ENCODE measurements at regions not wholly inside any gene's neighbourhood (a gene's known extent, or its start where the extent isn't known, plus 50 kb on each side); places are given as distances from the start of the nearest gene placed in this dataset.

- TF ChIP-seq CTCF (IDR thresholded peaks at IDR 0.05) = no peak
- no peak for TF ChIP-seq POLR2AphosphoS5 (IDR thresholded peaks at IDR 0.05)
These were observed 225.6 kb upstream of the VLDLR start for GRCh38 chr9:2395814-2396612.

All from transverse colon (tissue), 4 donors.